Ishikawa (cell line): ENCODE measurements at regions not wholly inside any gene's neighbourhood (a gene's known extent, or its start where the extent isn't known, plus 50 kb on each side); places are given as distances from the start of the nearest gene placed in this dataset.

Experiments used
- CEBPB ChIP-seq: IDR thresholded peaks from 2 replicates; pipeline ENCODE4 v1.6.1; 2012
- CREB1 ChIP-seq: IDR thresholded peaks from 2 replicates; pipeline ENCODE4 v1.6.1; 2012; ENCODE audit warnings: low read depth
- EGR1 ChIP-seq: IDR thresholded peaks from 2 replicates; pipeline ENCODE4 v1.6.1; 2012
- EP300 ChIP-seq: IDR thresholded peaks from 2 replicates; pipeline ENCODE4 v1.6.1; 2012; ENCODE audit warnings: borderline replicate concordance
- FOXM1 ChIP-seq: IDR thresholded peaks from 2 replicates; pipeline ENCODE4 v1.6.1; 2012; ENCODE audit warnings: low read depth, borderline replicate concordance
- NFIC ChIP-seq: IDR thresholded peaks from 2 replicates; pipeline ENCODE4 v1.6.1; 2012
- RAD21 ChIP-seq: IDR thresholded peaks from 2 replicates; pipeline ENCODE4 v1.6.1; 2012; ENCODE audit warnings: low read depth
- TAF1 ChIP-seq: IDR thresholded peaks from 2 replicates; pipeline ENCODE4 v1.6.1; 2012; ENCODE audit warnings: low read depth, mild to moderate bottlenecking
- TCF12 ChIP-seq: IDR thresholded peaks from 2 replicates; pipeline ENCODE4 v1.6.1; 2012; ENCODE audit warnings: low read depth
- TEAD4 ChIP-seq: IDR thresholded peaks from 2 replicates; pipeline ENCODE4 v1.6.1; 2012
- YY1 ChIP-seq: IDR thresholded peaks from 2 replicates; pipeline ENCODE4 v1.6.1; 2012; ENCODE audit warnings: low read depth
- ZBTB7A ChIP-seq: IDR thresholded peaks from 2 replicates; pipeline ENCODE4 v1.6.1; 2012; ENCODE audit warnings: low read depth
- TF ChIP-seq, protein P1 (sequence below): IDR thresholded peaks from 2 replicates; pipeline ENCODE4 v1.6.1; 2012
- TF ChIP-seq, protein P2 (sequence below): IDR thresholded peaks from 2 replicates; pipeline ENCODE4 v1.6.1; 2012; ENCODE audit warnings: low read depth, mild to moderate bottlenecking
- TF ChIP-seq, protein P3 (sequence below): IDR thresholded peaks from 2 replicates; pipeline ENCODE4 v1.6.1; 2012

DNA sequence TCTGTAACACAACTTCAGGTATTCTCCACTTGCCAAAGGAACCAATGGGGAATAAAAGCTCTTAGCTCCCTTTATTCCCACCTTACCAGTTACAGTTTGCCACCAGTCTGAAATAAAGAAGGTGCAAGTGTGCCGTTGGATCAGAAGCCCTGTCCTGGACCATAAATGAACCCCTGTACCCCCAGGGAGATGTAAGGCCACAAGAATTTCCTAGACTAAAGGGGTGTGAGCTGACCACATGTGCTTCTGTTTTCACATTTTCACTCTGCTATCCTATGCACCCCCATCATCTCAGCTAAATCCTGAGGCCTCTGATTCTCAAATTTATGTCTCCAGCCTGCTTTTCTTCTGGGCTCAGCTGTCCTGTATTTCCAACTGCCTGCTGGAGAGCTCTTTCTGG is 221.2 kb downstream of the SPRY1 start:
- TF ChIP-seq EGR1 = no peak
- no peak for TF ChIP-seq TAF1
- no peak for TF ChIP-seq TCF12
- no peak for TF ChIP-seq CREB1
- no peak for TF ChIP-seq ZBTB7A
- TF ChIP-seq, protein P1, sequence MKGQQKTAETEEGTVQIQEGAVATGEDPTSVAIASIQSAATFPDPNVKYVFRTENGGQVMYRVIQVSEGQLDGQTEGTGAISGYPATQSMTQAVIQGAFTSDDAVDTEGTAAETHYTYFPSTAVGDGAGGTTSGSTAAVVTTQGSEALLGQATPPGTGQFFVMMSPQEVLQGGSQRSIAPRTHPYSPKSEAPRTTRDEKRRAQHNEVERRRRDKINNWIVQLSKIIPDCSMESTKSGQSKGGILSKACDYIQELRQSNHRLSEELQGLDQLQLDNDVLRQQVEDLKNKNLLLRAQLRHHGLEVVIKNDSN = no peak
- no peak for TF ChIP-seq FOXM1
- no peak for TF ChIP-seq RAD21
- TF ChIP-seq NFIC = no peak
- no peak for TF ChIP-seq CEBPB
- TF ChIP-seq YY1 = no peak
- TF ChIP-seq TEAD4 = no peak
- TF ChIP-seq, protein P2, sequence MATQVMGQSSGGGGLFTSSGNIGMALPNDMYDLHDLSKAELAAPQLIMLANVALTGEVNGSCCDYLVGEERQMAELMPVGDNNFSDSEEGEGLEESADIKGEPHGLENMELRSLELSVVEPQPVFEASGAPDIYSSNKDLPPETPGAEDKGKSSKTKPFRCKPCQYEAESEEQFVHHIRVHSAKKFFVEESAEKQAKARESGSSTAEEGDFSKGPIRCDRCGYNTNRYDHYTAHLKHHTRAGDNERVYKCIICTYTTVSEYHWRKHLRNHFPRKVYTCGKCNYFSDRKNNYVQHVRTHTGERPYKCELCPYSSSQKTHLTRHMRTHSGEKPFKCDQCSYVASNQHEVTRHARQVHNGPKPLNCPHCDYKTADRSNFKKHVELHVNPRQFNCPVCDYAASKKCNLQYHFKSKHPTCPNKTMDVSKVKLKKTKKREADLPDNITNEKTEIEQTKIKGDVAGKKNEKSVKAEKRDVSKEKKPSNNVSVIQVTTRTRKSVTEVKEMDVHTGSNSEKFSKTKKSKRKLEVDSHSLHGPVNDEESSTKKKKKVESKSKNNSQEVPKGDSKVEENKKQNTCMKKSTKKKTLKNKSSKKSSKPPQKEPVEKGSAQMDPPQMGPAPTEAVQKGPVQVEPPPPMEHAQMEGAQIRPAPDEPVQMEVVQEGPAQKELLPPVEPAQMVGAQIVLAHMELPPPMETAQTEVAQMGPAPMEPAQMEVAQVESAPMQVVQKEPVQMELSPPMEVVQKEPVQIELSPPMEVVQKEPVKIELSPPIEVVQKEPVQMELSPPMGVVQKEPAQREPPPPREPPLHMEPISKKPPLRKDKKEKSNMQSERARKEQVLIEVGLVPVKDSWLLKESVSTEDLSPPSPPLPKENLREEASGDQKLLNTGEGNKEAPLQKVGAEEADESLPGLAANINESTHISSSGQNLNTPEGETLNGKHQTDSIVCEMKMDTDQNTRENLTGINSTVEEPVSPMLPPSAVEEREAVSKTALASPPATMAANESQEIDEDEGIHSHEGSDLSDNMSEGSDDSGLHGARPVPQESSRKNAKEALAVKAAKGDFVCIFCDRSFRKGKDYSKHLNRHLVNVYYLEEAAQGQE = no peak
- TF ChIP-seq, protein P3, sequence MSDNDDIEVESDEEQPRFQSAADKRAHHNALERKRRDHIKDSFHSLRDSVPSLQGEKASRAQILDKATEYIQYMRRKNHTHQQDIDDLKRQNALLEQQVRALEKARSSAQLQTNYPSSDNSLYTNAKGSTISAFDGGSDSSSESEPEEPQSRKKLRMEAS = no peak
- TF ChIP-seq EP300 = no peak

DNA sequence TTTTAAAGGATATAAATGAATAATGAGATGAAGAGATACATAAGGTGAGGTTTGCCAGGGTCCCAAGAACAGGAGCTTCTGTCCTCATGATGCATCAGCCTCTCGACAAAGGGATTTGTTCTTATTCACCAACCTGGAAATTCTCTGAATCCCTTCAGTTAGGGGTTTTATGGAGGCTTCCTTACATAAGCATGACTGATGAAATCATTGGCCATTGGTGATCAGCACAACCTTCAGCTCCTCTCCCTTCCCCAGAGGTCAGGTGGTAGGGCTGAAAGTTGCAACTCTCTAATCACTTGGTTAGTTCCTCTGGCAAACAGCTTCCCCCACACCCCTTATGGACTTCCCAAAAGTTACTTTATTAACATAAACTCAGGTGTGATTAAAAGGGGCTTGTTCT is 222.0 kb downstream of the SPRY1 start:
- TF ChIP-seq EP300 (no peak), RAD21 (no peak), NFIC (no peak), FOXM1 (no peak), CEBPB (no peak), EGR1 (no peak), TAF1 (no peak), YY1 (no peak), TCF12 (no peak)
- TF ChIP-seq, protein P3 = no peak
- TF ChIP-seq, protein P2 = no peak
- TF ChIP-seq, protein P1 = no peak

DNA sequence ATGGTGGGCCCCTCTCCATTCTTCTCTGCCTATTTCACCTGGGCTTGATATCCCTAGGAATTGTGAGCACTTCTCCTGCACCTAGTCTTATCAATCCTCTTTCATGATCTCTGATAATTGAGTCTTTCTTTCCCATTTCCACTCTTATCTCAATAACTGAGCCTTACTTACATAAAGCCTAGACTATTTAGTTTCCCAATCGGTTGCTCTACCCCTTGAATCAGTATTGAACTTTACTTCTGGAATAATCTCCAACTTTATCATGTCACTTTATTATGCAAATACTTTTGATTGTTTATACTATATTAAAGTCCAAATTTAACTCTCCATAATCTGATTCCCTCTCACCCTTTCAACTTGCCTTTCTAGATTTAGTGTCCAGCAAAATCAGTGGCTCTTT is 222.7 kb downstream of the SPRY1 start:
- TF ChIP-seq TCF12 (no peak), EP300 (no peak), EGR1 (no peak), CREB1 (no peak), TAF1 (no peak), YY1 (no peak), NFIC (no peak), FOXM1 (no peak), CEBPB (no peak)
- TF ChIP-seq, protein P1 = no peak
- TF ChIP-seq, protein P2 = no peak
- TF ChIP-seq, protein P3 = no peak

DNA sequence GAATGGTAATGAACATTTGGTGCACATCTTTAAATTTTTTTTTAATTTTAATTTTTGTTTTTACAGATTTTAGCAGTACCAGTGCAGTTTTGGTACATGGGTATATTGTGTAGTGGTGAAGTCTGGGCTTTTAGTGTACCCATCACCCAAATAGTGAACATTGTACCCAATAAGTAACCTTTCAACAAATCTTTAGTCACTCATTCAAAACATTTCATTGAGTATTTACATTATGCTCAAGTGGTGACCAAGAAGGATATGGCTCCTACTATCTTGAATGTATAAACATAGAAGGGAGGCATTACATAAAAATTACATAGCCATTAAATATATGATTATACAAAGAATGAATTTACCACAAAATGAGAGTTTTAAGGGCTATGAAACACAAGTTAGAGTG is 223.3 kb downstream of the SPRY1 start:
- TF ChIP-seq EGR1 (no peak), YY1 (no peak), ZBTB7A (no peak), RAD21 (no peak), EP300 (no peak), FOXM1 (no peak), TCF12 (no peak), NFIC (no peak)
- TF ChIP-seq, protein P3 = no peak
- TF ChIP-seq, protein P1 = no peak
